Hematopoietic multipotent progenitor cell treated with erythropoietin and hydrocortisone succinate and interleukin-3 and kit ligand, for 17 days (in vitro differentiated cells): ENCODE measurements at regions not wholly inside any gene's neighbourhood (a gene's known extent, or its start where the extent isn't known, plus 50 kb on each side); places are given as distances from the start of the nearest gene placed in this dataset.

Source experiments
- DNase-seq: peaks from one replicate; pipeline ENCODE4 v3.0.0-alpha.2; 2015; ENCODE audit warnings: low spot score

DNA sequence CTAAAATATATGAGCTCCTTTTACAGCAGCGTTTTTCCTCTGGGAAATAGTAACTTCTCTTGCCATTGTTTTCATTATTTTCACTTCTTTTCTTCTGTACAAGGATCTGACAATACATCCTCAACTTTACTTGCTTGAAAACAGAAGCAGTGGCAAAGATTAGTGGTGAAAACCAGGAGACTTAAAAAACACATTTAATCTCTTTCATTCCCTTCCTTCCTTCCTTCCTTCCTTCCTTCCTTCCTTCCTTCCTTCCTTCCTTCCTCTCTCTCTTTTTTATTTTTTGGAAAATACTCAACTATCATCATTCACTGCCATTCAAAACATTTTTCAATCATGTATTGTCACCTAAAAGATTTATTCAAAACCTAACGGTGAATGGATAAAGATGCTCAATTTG, 1411.4 kb downstream of the NCAM2 start:
- no peak for DNase-seq

- DNase-seq, result no peak
These were observed 1418.3 kb downstream of the NCAM2 start for GRCh38 chr21:22416555-22416954.

DNA sequence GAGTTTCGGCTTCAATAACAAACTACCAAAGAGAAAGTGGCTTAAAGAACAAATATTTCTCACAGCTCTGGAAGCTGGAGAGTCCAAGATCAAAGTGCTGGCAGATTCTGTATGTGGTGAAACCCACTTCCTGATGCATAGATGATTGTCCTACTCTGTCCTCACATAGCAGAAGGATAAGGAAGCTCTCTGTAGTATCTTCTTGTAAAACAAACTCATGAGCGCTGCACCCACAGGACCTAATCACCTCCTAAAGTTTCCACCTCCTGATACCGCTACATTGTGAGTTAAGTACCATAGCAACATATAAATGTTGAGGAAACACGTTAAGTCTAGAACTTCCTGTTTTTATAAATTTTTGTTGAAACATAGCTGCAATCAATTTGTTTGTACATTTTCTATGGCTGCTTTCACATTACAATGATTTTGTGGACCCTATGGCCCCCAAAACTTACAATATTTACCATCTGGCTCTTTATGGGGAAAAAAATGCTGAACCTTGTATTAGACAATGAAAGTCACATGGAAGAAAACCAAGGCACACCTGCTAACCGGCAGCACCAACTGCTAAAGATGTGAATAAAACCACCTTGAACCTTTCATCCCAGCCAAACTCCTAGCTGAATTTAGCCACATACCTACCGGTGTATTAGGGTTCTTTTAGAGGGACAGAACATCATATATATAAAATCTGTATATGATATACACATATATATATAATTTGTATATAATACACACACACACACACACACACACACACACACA, 1423.4 kb downstream of the NCAM2 start:
- no peak for DNase-seq

DNA sequence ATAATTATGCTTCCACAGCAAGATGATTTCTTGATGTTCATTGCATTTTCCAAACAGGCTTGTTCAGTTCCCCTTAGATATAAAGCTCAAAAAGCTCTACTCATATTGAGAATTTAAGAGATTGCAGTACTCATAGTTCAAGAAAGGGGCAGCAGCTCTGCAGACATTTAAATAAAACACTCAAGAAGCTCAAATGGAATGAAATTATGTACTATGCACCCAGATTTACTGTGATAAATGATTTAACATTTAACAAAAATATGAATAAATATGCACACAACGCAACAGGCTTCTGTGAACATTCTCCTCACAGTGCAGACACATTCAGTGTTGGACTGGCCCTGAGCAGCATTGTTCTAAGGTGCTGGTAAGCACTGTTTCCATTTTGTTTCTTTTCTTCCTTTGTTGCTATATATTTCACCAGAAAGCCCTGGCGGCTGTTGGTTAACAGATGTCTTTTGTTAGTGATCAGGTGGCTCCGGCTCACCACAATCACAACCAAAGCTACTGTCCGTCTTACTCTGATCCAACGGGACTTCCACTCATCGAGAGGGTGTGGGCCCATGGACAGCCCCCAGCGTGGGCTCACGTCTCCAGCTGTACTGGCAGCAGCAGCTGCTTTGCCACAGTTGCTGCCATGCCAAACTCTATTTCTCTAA, 1440.3 kb downstream of the NCAM2 start:
- no peak for DNase-seq

GRCh38 chr21:22444990-22445389, 1446.8 kb downstream of the NCAM2 start:
- no peak for DNase-seq

DNA sequence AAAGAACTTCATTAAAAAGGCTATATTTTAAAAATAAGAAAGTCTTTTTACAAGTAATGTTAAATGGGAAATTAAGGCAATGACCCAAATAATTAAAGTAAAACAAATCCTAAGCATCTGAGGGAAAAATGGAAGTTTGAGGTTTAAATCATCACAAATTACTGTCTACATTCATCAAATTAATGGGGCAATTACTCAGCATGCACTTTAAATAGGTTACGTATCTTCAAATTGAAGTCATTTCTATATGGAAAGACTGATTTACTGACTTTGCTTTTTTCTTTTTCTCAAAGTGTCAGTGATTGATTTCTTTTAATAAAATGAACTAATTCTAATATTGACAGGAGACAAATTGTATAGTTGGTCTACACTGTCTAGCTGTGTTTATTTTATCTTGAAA, 1452.3 kb downstream of the NCAM2 start:
- DNase-seq, result no peak

DNA sequence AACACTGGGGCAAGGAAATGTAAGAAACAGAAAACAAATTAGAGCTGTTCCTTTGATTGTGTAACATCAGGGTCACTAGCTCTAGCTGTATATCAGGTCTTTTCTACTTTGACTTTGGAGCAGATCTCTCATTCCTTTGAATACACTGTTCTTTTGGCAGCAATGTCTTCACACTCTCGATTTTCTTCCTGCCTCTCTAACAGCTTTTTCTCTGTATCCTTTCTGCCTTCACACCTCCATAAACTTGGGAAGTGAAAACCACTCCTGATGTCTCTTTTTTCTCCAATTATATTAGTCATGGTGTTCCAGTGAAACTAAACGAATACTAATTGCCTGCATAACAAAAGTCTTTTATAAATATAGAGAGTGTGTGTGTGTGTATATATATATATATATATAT, 1458.0 kb downstream of the NCAM2 start:
- DNase-seq, result no peak

DNA sequence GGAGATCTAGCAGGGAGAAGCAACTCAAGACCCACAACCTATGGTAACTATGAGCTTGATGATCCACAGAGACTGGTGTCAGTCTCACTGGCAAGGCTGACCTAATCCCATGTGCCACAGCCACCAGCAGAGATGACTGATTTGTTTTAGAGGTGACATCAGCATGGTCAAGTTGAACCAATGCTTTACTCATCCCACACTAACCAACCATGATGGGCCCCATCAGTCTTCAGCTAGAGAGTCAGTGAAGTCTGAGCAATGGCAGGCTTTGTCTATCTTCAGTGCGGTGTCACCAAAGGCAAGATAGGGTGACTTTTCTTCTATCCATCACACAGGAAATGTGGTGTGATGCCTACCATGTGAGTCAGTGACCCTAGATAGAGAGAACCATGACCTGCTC, 1470.7 kb downstream of the NCAM2 start:
- DNase-seq, result no peak

GRCh38 chr21:22474403-22474802, 1476.2 kb downstream of the NCAM2 start:
- DNase-seq, result no peak

DNA sequence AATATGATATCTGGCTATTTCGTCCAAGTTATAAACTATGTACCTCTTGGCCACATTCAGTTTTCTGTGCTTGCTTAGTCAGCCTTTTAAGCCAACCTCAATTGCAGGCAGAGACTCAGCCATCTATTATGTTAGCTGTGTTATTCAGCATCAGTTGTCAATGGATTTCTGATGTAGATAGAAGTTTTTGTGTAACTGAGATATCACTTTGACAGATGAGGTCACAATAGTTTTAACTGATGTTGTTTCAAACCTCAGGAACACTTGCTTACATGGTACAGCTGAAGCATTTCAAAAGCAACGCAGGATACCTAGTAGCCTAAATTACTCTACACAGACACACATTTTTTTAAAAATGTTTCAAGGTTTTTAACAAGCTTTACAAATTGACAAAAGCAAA, 1478.0 kb downstream of the NCAM2 start:
- DNase-seq, result no peak

GRCh38 chr21:22476726-22477646, 1478.8 kb downstream of the NCAM2 start:
- DNase-seq, result no peak

GRCh38 chr21:22490049-22490448, 1491.8 kb downstream of the NCAM2 start:
- DNase-seq, result no peak

DNA sequence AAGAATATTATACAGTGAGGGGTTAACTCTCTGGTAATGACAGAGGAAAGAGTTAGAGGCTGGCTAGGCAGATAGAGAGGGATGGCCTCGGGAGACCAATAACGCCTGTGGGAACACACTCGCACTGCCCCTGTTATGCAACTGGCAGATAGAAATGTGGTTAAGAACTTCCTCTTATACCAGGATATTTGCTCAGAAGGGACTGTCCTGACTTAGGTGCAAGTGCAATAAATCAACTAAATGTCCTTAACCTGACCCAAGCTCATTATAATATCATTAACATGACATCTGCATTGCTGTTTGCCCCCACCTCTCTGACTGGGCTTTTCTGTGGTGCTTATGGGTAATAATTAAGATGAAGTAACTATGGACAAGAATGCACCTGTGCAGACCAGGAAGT, 1518.0 kb downstream of the NCAM2 start:
- DNase-seq, result no peak

- DNase-seq, result no peak
These were observed 1537.4 kb downstream of the NCAM2 start for GRCh38 chr21:22535630-22536029.

DNA sequence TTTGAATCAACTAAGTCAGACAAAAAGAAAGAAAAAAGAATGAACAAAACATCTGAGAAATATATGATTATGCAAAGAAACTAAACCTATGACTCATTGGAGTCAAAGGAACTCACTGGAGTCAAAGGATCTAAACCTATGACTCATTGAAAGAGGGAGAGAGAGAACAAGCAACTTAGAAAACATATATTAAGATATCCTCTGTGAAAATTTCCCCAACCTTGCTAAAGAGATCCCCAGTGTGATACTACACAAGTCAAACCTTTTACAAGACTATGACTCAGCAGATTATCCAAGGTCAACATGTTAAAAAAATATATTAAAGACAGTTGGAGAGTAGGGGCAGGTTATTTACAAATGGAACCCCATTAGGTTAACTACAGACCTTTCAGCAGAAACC, 1538.3 kb downstream of the NCAM2 start:
- no peak for DNase-seq

GRCh38 chr21:22544747-22545146, 1546.5 kb downstream of the NCAM2 start:
- DNase-seq, result no peak

GRCh38 chr21:22552390-22552789, 1554.2 kb downstream of the NCAM2 start:
- no peak for DNase-seq

- no peak for DNase-seq
These were observed 1556.6 kb downstream of the NCAM2 start for GRCh38 chr21:22554690-22555316.

DNA sequence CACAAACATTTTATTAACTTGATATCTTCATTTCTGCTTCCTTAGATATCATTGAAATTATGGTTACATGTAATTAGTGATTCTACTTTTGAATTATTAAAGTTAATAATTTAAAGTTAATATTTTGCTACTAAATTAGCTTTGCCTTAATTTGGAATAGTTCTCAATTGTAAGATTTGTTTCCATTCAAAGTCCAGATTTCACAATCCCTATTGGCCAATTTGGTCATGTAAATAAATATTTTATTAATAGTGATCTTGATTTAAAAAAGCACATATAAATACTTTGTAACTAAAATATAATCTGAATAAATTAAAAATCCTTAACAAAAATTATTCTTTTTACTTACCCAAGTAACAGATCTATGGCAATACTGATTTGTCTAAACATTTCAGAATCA, 1558.6 kb downstream of the NCAM2 start:
- no peak for DNase-seq

DNA sequence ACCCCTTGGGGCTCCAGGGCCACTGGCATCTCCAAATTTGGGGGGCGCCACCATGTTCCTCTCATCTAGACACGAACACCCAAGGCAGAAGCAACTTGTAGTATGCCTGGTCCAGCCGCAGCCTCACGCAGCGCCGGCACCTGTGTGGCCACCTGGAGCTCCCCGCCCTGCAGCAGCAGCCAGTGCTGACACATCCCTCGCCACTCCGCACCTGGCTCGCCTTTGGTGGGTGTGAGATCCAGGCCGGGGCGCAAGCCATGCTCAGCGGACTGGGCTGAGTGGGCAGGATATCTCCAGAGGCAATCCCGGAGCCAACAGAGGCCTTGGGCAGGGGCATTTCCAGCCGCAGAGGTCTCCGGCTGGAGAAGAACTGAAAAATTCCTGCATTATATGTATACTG, 1563.7 kb downstream of the NCAM2 start:
- DNase-seq, result no peak

DNA sequence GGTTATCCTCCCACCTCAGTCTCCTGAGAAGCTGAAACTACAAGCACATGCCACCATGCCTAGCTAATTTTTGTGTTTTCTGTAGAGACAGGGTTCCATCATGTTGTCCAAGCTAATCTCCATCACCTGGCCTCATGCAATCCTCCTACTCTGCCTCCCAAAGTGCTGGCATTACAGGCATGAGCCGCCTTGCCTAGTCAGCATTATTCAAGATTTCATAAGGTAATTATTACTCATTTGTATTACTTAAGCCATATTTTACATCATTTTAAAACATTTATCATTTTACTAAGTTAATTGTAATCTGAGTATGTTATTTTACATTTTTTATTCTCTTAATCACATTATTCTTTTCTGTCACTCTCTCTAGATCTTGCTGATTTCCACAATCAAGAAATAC, 1575.6 kb downstream of the NCAM2 start:
- DNase-seq, result no peak

- no peak for DNase-seq
These were observed 1577.0 kb downstream of the NCAM2 start for GRCh38 chr21:22575165-22575584.
